Gastrocnemius medialis (tissue), 4 donors: ENCODE measurements at regions not wholly inside any gene's neighbourhood (a gene's known extent, or its start where the extent isn't known, plus 50 kb on each side); places are given as distances from the start of the nearest gene placed in this dataset.

ENCODE experiments used
- ATAC-seq, 2 donors: fragments of 150-250 bp; one replicate each; pipeline ENCODE4 v1.9.1; 2016
- DNase-seq, 2 donors: peaks; one replicate each; pipeline ENCODE4 v3.0.0-alpha.2; 2019
- H3K27ac ChIP-seq, 4 donors: fragments of 200-600 bp; sonication (generic); 1 replicate in 1 of 4; 2 replicates in 3 of 4; pipeline ENCODE4 v1.5.1; 2016 to 2018; ENCODE audit warnings: mild to moderate bottlenecking in 2 of 4, moderate library complexity in 1 of 4
- H3K27me3 ChIP-seq, 3 donors: fragments of 200-600 bp; sonication (generic) in 2 of 3; 1 replicate in 1 of 3; 2 replicates in 2 of 3; pipeline versions ENCODE4 v1.5.1 to v1.6.0; 2016 to 2019; ENCODE audit warnings: mild to moderate bottlenecking in 1 of 3, moderate library complexity in 1 of 3
- H3K36me3 ChIP-seq, 2 donors: fragments of 200-600 bp; sonication (generic) in 1 of 2; one replicate each; pipeline ENCODE4 v1.5.1; 2017 to 2018
- H3K4me1 ChIP-seq, 2 donors: fragments of 200-600 bp; sonication (generic) in 1 of 2; one replicate each; pipeline ENCODE4 v1.5.1; 2016 to 2017; ENCODE audit warnings: mild to moderate bottlenecking in 2 of 2
- H3K4me3 ChIP-seq, 4 donors: fragments of 200-600 bp; sonication (generic) in 3 of 4; 1 replicate in 1 of 4; 2 replicates in 3 of 4; pipeline ENCODE4 v1.5.1; 2016 to 2019; ENCODE audit warnings: mild to moderate bottlenecking in 2 of 4
- H3K9me3 ChIP-seq, 3 donors: fragments of 200-600 bp; sonication (generic) in 2 of 3; 1 replicate in 1 of 3; 2 replicates in 2 of 3; pipeline ENCODE4 v1.5.1; 2016 to 2019
- POLR2A ChIP-seq, 2 donors: fragments of 450-650 bp; IDR thresholded peaks; one replicate each; pipeline ENCODE4 v1.6.1; 2017; ENCODE audit warnings: antibody characterized with exemption in 2 of 2, mild to moderate bottlenecking in 2 of 2, moderate library complexity in 2 of 2
- in situ Hi-C, 4 donors: fragments of 200-750 bp; cut with MboI; loops; one replicate each; pipeline versions ENCODE4 v1.15.0 to v1.8.0; 2017; ENCODE audit warnings: low sequenced_read_pairs in 4 of 4
- intact Hi-C: fragments of 100-400 bp; cut with DNase I; formaldehyde crosslinking; loops from one replicate; pipeline ENCODE4 v1.15.1; 2023; ENCODE audit warnings: low total_unique reads
- TF ChIP-seq, protein P1 (sequence below), 5 experiments: fragments of 450-650 bp in 3 of 5; fragments of 200-600 bp in 2 of 5; sonication (generic) in 2 of 5; IDR thresholded peaks in 4 of 5; conservative IDR thresholded peaks in 1 of 5; 1 replicate in 4 of 5; 2 replicates in 1 of 5; pipeline ENCODE4 v1.5.1; 2016 to 2019; ENCODE audit warnings: antibody characterized with exemption in 5 of 5, mild to moderate bottlenecking in 3 of 5, moderate library complexity in 3 of 5

DNA sequence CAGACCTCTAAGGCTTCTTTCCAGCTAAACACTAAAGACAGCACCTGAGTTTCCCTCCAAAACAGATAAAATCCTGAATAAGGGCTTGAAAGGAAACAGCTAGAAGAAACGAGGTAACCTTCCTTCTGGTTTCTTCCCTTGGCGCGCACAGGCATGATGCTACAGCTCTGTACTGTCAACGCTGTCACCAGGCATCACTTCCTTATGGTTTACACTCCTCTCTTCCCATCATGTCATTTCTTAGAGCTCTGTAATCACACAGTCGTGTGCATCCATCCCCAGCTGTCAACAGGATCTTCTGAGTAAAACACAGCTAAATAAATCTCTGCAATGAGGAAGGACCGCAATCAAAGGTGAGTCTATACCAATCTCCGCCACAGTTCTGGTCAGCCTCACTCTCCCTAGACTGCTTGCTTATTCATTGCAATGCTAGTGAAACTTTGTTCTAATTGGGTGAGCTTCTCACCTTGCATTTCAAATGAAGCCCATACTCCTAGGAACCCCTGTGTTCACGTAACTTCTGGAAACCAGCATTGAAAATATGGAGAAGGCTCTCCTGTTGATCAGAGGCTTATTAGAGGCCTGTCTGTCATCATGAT, 162.6 kb upstream of the DTNBP1 start:
- TF ChIP-seq, protein P1, sequence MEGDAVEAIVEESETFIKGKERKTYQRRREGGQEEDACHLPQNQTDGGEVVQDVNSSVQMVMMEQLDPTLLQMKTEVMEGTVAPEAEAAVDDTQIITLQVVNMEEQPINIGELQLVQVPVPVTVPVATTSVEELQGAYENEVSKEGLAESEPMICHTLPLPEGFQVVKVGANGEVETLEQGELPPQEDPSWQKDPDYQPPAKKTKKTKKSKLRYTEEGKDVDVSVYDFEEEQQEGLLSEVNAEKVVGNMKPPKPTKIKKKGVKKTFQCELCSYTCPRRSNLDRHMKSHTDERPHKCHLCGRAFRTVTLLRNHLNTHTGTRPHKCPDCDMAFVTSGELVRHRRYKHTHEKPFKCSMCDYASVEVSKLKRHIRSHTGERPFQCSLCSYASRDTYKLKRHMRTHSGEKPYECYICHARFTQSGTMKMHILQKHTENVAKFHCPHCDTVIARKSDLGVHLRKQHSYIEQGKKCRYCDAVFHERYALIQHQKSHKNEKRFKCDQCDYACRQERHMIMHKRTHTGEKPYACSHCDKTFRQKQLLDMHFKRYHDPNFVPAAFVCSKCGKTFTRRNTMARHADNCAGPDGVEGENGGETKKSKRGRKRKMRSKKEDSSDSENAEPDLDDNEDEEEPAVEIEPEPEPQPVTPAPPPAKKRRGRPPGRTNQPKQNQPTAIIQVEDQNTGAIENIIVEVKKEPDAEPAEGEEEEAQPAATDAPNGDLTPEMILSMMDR (IDR thresholded peaks at IDR 0.05 in 4 of 5, conservative IDR thresholded peaks at IDR 0.05 in 1 of 5), result no peak
- TF ChIP-seq POLR2A (IDR thresholded peaks at IDR 0.05), result no peak
- H3K9me3 ChIP-seq, result no peaks in the 10 kb centered on the region
- H3K27ac ChIP-seq, result no peak overlapping the region
- H3K27me3 ChIP-seq, result no peaks in the 10 kb centered on the region
- peaks cover 0 to 4% of the 10 kb centered on the region in 2 donors for H3K4me1 ChIP-seq
- intact Hi-C loops (no loop called here), in situ Hi-C loops (no loop called here)
- DNase-seq, result no peak
- no peak for ATAC-seq
- H3K36me3 ChIP-seq, result no peaks in the 10 kb centered on the region
- no peak overlapping the region for H3K4me3 ChIP-seq

DNA sequence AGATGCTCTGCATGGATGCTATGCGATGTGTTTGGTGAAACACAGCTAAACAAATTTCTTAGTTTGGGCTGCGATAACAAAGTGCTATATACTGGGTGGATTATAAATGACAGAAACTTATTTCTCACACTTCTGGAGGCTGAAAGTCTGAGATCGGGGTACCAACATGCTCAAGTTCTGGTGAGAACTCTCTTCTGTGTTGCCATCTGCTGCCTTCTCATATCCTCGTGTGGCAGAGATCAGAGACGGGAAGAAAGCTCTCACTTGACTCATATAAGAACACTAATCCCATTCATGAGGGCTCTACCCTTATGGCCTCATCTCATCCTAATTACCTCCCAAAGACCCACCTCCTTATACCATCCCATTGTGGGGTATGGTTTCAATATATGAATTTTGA, 162.0 kb upstream of the DTNBP1 start:
- intact Hi-C loops, result no loop called here

DNA sequence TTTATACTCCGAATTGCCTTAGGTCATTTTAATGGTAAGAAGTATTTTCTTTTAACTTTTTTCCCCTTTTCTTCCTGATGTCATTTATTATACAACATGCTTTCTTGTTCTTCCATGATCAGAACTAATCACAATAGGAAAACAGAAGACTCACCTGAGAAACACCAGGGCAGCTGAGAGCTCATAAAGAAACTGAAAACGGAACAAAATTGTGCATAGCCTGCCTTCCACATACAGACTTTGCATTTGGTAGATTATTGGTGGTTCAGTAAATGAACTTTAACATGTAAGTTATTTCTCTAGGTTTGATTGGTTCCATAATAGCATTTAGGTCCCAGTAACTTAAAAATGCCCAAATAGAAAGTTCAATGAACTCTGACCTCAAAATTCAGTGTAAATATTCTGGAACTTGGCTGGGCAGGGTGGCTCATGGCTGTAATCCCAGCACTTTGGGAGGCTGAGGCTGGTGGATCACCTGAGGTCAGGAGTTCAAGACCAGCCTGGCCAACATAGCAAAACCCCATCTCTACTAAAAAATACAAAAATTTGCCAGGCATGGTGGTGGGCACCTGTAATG, 161.1 kb upstream of the DTNBP1 start:
- intact Hi-C loops (no loop called here), in situ Hi-C loops (no loop called here)
- no peaks in the 10 kb centered on the region for H3K9me3 ChIP-seq
- H3K27ac ChIP-seq, result no peak overlapping the region
- no peak overlapping the region for H3K4me3 ChIP-seq
- H3K27me3 ChIP-seq, result no peaks in the 10 kb centered on the region
- DNase-seq (no peak), ATAC-seq (no peak)
- H3K4me1 ChIP-seq, result no peaks in the 10 kb centered on the region
- no peaks in the 10 kb centered on the region for H3K36me3 ChIP-seq
- TF ChIP-seq POLR2A (IDR thresholded peaks at IDR 0.05), result no peak
- TF ChIP-seq, protein P1 (IDR thresholded peaks at IDR 0.05 in 4 of 5, conservative IDR thresholded peaks at IDR 0.05 in 1 of 5), result no peak

More for the DNA sequence above, 162.0 kb upstream of the DTNBP1 start:
- Histone ChIP-seq H3K36me3 (no peaks in the 10 kb centered on the region), H3K27me3 (no peaks in the 10 kb centered on the region), H3K27ac (no peak overlapping the region), H3K4me1 (peaks cover 0 to 2% of the 10 kb centered on the region in 2 donors), H3K4me3 (no peak overlapping the region), H3K9me3 (no peaks in the 10 kb centered on the region)
- in situ Hi-C loops, result no loop called here
- no peak for TF ChIP-seq POLR2A (IDR thresholded peaks at IDR 0.05)
- TF ChIP-seq, protein P1 (IDR thresholded peaks at IDR 0.05 in 4 of 5, conservative IDR thresholded peaks at IDR 0.05 in 1 of 5), result no peak
- DNase-seq (no peak), ATAC-seq (no peak)

DNA sequence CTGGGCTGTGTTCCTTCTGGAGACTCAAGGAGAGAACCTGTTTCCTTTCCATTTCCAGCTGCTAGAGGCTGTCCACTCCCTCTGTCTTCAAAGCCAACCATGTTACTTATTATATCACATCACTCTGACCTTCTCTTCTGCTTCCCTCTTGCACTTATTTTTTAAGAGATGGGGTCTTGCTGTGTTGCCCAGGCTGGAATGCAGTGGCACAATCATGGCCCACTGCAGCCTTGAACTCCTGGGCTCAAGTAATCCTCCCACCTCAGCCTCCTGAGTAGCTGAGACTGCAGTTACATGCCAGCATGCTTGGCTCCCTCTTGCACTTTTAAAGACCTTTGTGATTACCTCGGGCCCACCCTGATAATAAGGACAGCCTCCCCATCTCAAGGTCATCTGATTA, 160.0 kb upstream of the DTNBP1 start:
- Histone ChIP-seq H3K27me3 (no peaks in the 10 kb centered on the region), H3K4me1 (no peaks in the 10 kb centered on the region), H3K4me3 (no peak overlapping the region), H3K36me3 (no peaks in the 10 kb centered on the region), H3K9me3 (no peaks in the 10 kb centered on the region), H3K27ac (no peak overlapping the region)
- intact Hi-C loops (no loop called here), in situ Hi-C loops (no loop called here)
- ATAC-seq (no peak), DNase-seq (no peak)
- no peak for TF ChIP-seq POLR2A (IDR thresholded peaks at IDR 0.05)
- TF ChIP-seq, protein P1 (IDR thresholded peaks at IDR 0.05 in 4 of 5, conservative IDR thresholded peaks at IDR 0.05 in 1 of 5), result no peak

DNA sequence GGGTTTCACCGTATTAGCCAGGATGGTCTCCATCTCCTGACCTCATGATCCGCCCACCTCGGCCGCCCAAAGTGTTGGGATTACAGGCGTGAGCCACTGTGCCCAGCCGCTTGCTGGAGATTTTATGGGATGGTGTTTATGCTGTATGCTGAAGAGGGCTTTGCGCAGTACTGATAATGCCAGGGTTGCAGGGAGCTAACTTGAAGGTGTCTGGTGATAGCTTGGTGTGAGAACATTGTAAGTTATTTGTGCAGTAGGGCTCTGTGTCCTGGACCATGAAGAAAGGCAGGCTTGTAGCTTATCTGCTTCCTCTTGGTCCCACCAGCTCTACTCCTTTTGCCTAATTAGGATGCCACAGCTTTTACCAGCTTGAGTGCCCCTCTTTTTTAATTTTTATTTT, 157.0 kb upstream of the DTNBP1 start:
- DNase-seq (no peak), ATAC-seq (no peak)
- H3K27me3 ChIP-seq, result no peaks in the 10 kb centered on the region
- no peaks in the 10 kb centered on the region for H3K4me1 ChIP-seq
- no peaks in the 10 kb centered on the region for H3K9me3 ChIP-seq
- no peak for TF ChIP-seq POLR2A (IDR thresholded peaks at IDR 0.05)
- TF ChIP-seq, protein P1 (IDR thresholded peaks at IDR 0.05 in 4 of 5, conservative IDR thresholded peaks at IDR 0.05 in 1 of 5), result no peak
- in situ Hi-C loops, result no loop called here
- no peaks in the 10 kb centered on the region for H3K36me3 ChIP-seq
- intact Hi-C loops, result no loop called here
- no peak overlapping the region for H3K4me3 ChIP-seq
- no peak overlapping the region for H3K27ac ChIP-seq
